SU-DHL-6 (cell line): ENCODE measurements at regions not wholly inside any gene's neighbourhood (a gene's known extent, or its start where the extent isn't known, plus 50 kb on each side); places are given as distances from the start of the nearest gene placed in this dataset.

Experiments used
- H2AFZ ChIP-seq: fragments of 200-600 bp; sonication (generic); 2 replicates; pipeline ENCODE4 v1.6.1; 2014; ENCODE audit warnings: low read depth, mild to moderate bottlenecking, moderate library complexity, mixed read lengths, antibody characterized with exemption, low read length; ENCODE audit not compliant: severe bottlenecking
- H3F3A ChIP-seq: fragments of 200-600 bp; shearing (Covaris generic); 2 replicates; pipeline ENCODE4 v1.6.0; 2016; ENCODE audit warnings: antibody characterized with exemption, mild to moderate bottlenecking; ENCODE audit not compliant: insufficient read depth
- H3K27ac ChIP-seq: fragments of 200-600 bp; sonication (generic); 2 replicates; pipeline ENCODE4 v1.5.1; 2016; ENCODE audit warnings: low read depth, mild to moderate bottlenecking, low read length, moderate library complexity, mixed read lengths
- H3K27me3 ChIP-seq: fragments of 200-600 bp; sonication (generic), shearing (Covaris generic); 2 replicates; pipeline ENCODE4 v1.6.0; 2014; ENCODE audit warnings: mild to moderate bottlenecking, low read length
- H3K36me3 ChIP-seq: fragments of 200-600 bp; sonication (generic); 2 replicates; pipeline ENCODE4 v1.6.1; 2014; ENCODE audit warnings: mild to moderate bottlenecking, low read length, mixed read lengths
- H3K4me2 ChIP-seq: fragments of 300-600, 200-600 bp; shearing (Covaris generic), sonication (generic); 2 replicates; pipeline ENCODE4 v1.6.0; 2014; ENCODE audit warnings: low read length, low read depth, mild to moderate bottlenecking; ENCODE audit not compliant: poor library complexity, severe bottlenecking
- H3K4me3 ChIP-seq: fragments of 200-600 bp; sonication (generic); 2 replicates; pipeline ENCODE4 v1.5.1; 2014; ENCODE audit warnings: antibody characterized with exemption, low read length, mild to moderate bottlenecking, mixed read lengths; ENCODE audit not compliant: insufficient read depth, poor library complexity, severe bottlenecking
- H3K79me2 ChIP-seq: fragments of 200-600 bp; sonication (generic); 2 replicates; pipeline ENCODE4 v1.6.1; 2014; ENCODE audit warnings: mild to moderate bottlenecking, low read length, moderate library complexity; ENCODE audit not compliant: insufficient read depth
- H3K9ac ChIP-seq: fragments of 200-600 bp; sonication (generic); 2 replicates; pipeline ENCODE4 v1.7.0; 2014; ENCODE audit warnings: mild to moderate bottlenecking, low read length
- H3K9me2 ChIP-seq: fragments of 200-600 bp; sonication (generic); replicated peaks from 2 replicates; pipeline ENCODE4 v1.6.1; 2014; ENCODE audit warnings: low read length; ENCODE audit not compliant: insufficient read depth
- H3K9me3 ChIP-seq: fragments of 200-600 bp; sonication (generic); 2 replicates; pipeline ENCODE4 v1.6.1; 2014; ENCODE audit warnings: low read length, mixed read lengths; ENCODE audit not compliant: insufficient read depth
- H4K20me1 ChIP-seq: fragments of 200-600 bp; sonication (generic); 2 replicates; pipeline ENCODE4 v1.6.1; 2014; ENCODE audit warnings: low read depth, mild to moderate bottlenecking, antibody characterized with exemption, low read length, moderate library complexity, mixed read lengths
- EZH2phosphoT487 ChIP-seq: fragments of 200-600 bp; sonication (generic), shearing (Covaris generic); conservative IDR thresholded peaks from 2 replicates; pipeline ENCODE4 v1.6.1; 2018; ENCODE audit warnings: mild to moderate bottlenecking, antibody characterized with exemption, low read length, moderate library complexity, mixed read lengths
- TF ChIP-seq, protein P1 (sequence below): fragments of 200-600 bp; sonication (generic); IDR thresholded peaks from one replicate; pipeline ENCODE4 v1.5.1; 2017; ENCODE audit warnings: antibody characterized with exemption, mild to moderate bottlenecking, low read length, moderate library complexity; ENCODE audit not compliant: insufficient read depth, poor library complexity, severe bottlenecking

DNA sequence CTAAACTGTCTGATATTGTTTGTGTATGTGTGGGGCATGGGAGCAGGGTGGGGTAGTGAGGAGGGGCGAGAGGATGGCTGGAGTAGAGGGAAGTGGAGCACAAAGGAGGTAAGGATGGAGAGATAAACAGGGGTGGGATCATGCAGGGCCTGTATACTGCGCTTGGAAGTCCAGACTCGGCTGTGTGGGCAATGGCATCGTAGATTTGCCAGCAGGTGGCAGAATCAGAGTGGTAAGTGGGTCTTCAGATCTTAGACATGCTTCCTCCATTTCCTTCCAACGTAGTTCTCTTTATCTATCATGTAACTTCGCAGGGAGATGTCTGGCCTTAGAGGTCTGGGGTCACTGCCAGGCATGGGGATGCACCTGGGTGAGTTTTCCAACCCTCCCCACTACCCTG lies 155.5 kb downstream of the PDGFRA start:
- Histone ChIP-seq H3K4me2 (no peak overlapping the region), H3K27me3 (no peaks in the 10 kb centered on the region), H2AFZ (no peak overlapping the region), H3K9me2 (no peaks in the 10 kb centered on the region), H3F3A (no peaks in the 10 kb centered on the region), H4K20me1 (no peaks in the 10 kb centered on the region), H3K36me3 (no peaks in the 10 kb centered on the region), H3K27ac (no peak overlapping the region), H3K9me3 (no peaks in the 10 kb centered on the region), H3K79me2 (no peaks in the 10 kb centered on the region), H3K9ac (no peak overlapping the region), H3K4me3 (no peak overlapping the region)
- TF ChIP-seq EZH2phosphoT487, result no peak
- TF ChIP-seq, protein P1, sequence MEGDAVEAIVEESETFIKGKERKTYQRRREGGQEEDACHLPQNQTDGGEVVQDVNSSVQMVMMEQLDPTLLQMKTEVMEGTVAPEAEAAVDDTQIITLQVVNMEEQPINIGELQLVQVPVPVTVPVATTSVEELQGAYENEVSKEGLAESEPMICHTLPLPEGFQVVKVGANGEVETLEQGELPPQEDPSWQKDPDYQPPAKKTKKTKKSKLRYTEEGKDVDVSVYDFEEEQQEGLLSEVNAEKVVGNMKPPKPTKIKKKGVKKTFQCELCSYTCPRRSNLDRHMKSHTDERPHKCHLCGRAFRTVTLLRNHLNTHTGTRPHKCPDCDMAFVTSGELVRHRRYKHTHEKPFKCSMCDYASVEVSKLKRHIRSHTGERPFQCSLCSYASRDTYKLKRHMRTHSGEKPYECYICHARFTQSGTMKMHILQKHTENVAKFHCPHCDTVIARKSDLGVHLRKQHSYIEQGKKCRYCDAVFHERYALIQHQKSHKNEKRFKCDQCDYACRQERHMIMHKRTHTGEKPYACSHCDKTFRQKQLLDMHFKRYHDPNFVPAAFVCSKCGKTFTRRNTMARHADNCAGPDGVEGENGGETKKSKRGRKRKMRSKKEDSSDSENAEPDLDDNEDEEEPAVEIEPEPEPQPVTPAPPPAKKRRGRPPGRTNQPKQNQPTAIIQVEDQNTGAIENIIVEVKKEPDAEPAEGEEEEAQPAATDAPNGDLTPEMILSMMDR, result no peak

DNA sequence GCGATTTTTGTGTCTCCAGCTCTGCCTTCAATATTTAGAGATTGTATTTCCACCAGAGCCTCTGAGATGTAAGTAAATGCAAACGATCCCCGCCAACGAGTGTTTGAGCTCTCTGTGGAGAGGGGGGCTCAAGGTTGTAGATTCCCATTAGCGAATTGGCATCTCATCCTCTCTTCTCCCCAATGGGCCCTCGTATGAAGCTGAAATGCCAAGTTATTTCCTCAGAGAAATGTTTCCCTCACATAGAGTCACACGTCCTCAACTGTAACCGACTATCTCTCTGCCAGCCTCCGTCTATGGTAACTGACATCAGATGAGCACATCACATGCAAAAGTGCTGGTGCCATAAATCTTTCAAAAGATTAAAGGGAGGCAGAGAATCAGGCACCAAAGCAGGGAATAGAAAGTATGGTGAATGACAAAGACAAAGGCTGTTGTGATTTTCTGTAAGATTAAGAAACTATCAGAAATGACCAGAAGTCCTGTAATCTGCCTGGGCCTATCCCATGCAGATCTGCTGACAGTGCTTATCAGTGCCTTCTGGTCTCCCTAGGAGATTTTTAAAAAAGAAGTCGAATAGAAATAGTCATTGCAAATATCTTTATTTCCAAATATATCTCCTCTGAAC lies 157.1 kb downstream of the PDGFRA start:
- no peak overlapping the region for H3K4me3 ChIP-seq
- no peaks in the 10 kb centered on the region for H3K36me3 ChIP-seq
- H3K27me3 ChIP-seq, result no peaks in the 10 kb centered on the region
- no peaks in the 10 kb centered on the region for H3K79me2 ChIP-seq
- H4K20me1 ChIP-seq, result no peaks in the 10 kb centered on the region
- no peaks in the 10 kb centered on the region for H3K9me3 ChIP-seq
- no peak overlapping the region for H3K27ac ChIP-seq
- no peak overlapping the region for H3K4me2 ChIP-seq
- H2AFZ ChIP-seq, result no peak overlapping the region
- no peaks in the 10 kb centered on the region for H3K9me2 ChIP-seq
- H3F3A ChIP-seq, result no peaks in the 10 kb centered on the region
- no peak overlapping the region for H3K9ac ChIP-seq
- no peak for TF ChIP-seq EZH2phosphoT487
- TF ChIP-seq, protein P1, result no peak

DNA sequence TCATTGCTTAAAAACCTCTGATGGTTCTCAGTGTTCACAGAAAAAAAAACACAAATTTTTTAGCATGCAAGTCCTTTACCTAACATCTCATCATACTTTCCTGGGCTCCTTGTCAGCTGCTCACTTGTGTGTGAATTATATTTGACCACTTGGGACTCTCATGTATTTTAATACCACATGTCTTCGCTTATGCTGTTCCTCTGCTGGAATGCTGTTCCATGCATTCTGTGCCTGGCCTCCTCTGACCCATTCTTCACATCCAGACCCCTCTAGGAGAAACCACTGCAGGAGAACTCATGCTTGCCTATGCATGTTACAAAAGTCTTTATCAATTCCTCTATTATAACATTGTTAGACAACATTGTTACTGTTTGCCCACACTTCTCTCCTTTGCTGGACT lies 157.6 kb downstream of the PDGFRA start:
- Histone ChIP-seq H3K27ac (no peak overlapping the region), H3K9me2 (no peaks in the 10 kb centered on the region), H3K4me3 (no peak overlapping the region), H3K9me3 (no peaks in the 10 kb centered on the region), H3K79me2 (no peaks in the 10 kb centered on the region), H4K20me1 (no peaks in the 10 kb centered on the region), H2AFZ (no peak overlapping the region), H3K9ac (no peak overlapping the region), H3F3A (no peaks in the 10 kb centered on the region), H3K27me3 (no peaks in the 10 kb centered on the region), H3K36me3 (no peaks in the 10 kb centered on the region), H3K4me2 (no peak overlapping the region)
- TF ChIP-seq, protein P1, result no peak
- TF ChIP-seq EZH2phosphoT487, result no peak
